H9 (cell line): ENCODE measurements at regions not wholly inside any gene's neighbourhood (a gene's known extent, or its start where the extent isn't known, plus 50 kb on each side); places are given as distances from the start of the nearest gene placed in this dataset.
A peak's percentile ranks its signal among the peaks of the same experiment; 100 is the strongest.
"Not testable (repeated sequence)": the region's sequence is repeated elsewhere in the genome, so short reads cannot be mapped to it uniquely, and the experiment has no call there.

Source experiments
- DNase-seq: peaks from one replicate; pipeline ENCODE4 v3.0.0-alpha.2; 2017
- H2AFZ ChIP-seq: one replicate; pipeline ENCODE4 v1.6.1; 2013; ENCODE audit warnings: mild to moderate bottlenecking, low read length, control low read depth, moderate library complexity
- H2AK5ac ChIP-seq: 2 replicates; pipeline ENCODE4 v1.6.1; 2013; ENCODE audit warnings: low read length, control low read depth, mixed read lengths; ENCODE audit not compliant: insufficient read length
- H2BK120ac ChIP-seq: one replicate; pipeline ENCODE4 v1.6.1; 2013; ENCODE audit warnings: low read depth, mild to moderate bottlenecking, low read length, control low read depth, inconsistent platforms; ENCODE audit not compliant: poor library complexity, severe bottlenecking
- H2BK12ac ChIP-seq: 2 replicates; pipeline ENCODE4 v1.6.1; 2013; ENCODE audit warnings: low read length, control low read depth, mixed read lengths, low read depth; ENCODE audit not compliant: insufficient read length
- H2BK15ac ChIP-seq: 2 replicates; pipeline ENCODE4 v1.6.1; 2013; ENCODE audit warnings: low read depth, low read length, control low read depth
- H2BK20ac ChIP-seq: one replicate; pipeline ENCODE4 v1.6.1; 2013; ENCODE audit warnings: low read depth, mild to moderate bottlenecking, low read length, control low read depth, inconsistent platforms; ENCODE audit not compliant: poor library complexity, severe bottlenecking
- H2BK5ac ChIP-seq: 2 replicates; pipeline ENCODE4 v1.6.1; 2013; ENCODE audit warnings: low read length, control low read depth, mixed read lengths; ENCODE audit not compliant: insufficient read length
- H3K14ac ChIP-seq: 2 replicates; pipeline ENCODE4 v1.6.1; 2013; ENCODE audit warnings: low read length, control low read depth; ENCODE audit not compliant: insufficient read depth
- H3K18ac ChIP-seq: 2 replicates; pipeline ENCODE4 v1.6.1; 2013; ENCODE audit warnings: low read depth, mild to moderate bottlenecking, mixed read lengths, low read length, control low read depth; ENCODE audit not compliant: insufficient read length
- H3K23ac ChIP-seq: 2 replicates; pipeline ENCODE4 v1.6.1; 2013; ENCODE audit warnings: low read length, control low read depth, mixed read lengths, low read depth; ENCODE audit not compliant: insufficient read length
- H3K23me2 ChIP-seq: 2 replicates; pipeline ENCODE4 v1.6.1; 2013; ENCODE audit warnings: low read depth, mild to moderate bottlenecking, mixed read lengths, low read length, control low read depth; ENCODE audit not compliant: insufficient read length, poor library complexity, severe bottlenecking
- H3K27ac ChIP-seq: 2 replicates; pipeline ENCODE4 v1.5.1; 2013; ENCODE audit warnings: low read length, control low read depth, mixed read lengths, low read depth; ENCODE audit not compliant: insufficient read length
- H3K27me3 ChIP-seq: 2 replicates; pipeline ENCODE4 v1.6.1; 2013; ENCODE audit warnings: low read length, control low read depth, inconsistent platforms; ENCODE audit not compliant: insufficient read depth
- H3K4ac ChIP-seq: 2 replicates; pipeline ENCODE4 v1.6.1; 2013; ENCODE audit warnings: low read depth, mild to moderate bottlenecking, control low read depth, inconsistent platforms, low read length, moderate library complexity
- H3K4me1 ChIP-seq: 2 replicates; pipeline ENCODE4 v1.6.1; 2013; ENCODE audit warnings: low read length, control low read depth, inconsistent platforms; ENCODE audit not compliant: insufficient read depth
- H3K4me2 ChIP-seq: 2 replicates; pipeline ENCODE4 v1.6.1; 2013; ENCODE audit warnings: low read length, control low read depth, mixed read lengths; ENCODE audit not compliant: insufficient read length, insufficient read depth
- H3K56ac ChIP-seq: 2 replicates; pipeline ENCODE4 v1.6.1; 2013; ENCODE audit warnings: low read depth, mild to moderate bottlenecking, mixed read lengths, low read length, control low read depth; ENCODE audit not compliant: insufficient read length
- H3K79me1 ChIP-seq: 2 replicates; pipeline ENCODE4 v1.6.1; 2013; ENCODE audit warnings: low read depth, mild to moderate bottlenecking, moderate library complexity, low read length, control low read depth, inconsistent platforms; ENCODE audit not compliant: insufficient read depth, poor library complexity, severe bottlenecking
- H3K79me2 ChIP-seq: 2 replicates; pipeline ENCODE4 v1.6.1; 2013; ENCODE audit warnings: low read length, control low read depth, inconsistent platforms; ENCODE audit not compliant: insufficient read depth
- H3K9ac ChIP-seq: 2 replicates; pipeline ENCODE4 v1.6.1; 2013; ENCODE audit warnings: low read length, control low read depth, mixed read lengths; ENCODE audit not compliant: insufficient read length; ENCODE audit errors: extremely low read depth
- H3K9me3 ChIP-seq: one replicate; pipeline ENCODE4 v1.6.1; 2013; ENCODE audit warnings: low read depth, low read length, inconsistent platforms; ENCODE audit not compliant: control insufficient read depth
- H3T11ph ChIP-seq: one replicate; pipeline ENCODE4 v1.6.1; 2013; ENCODE audit warnings: mild to moderate bottlenecking, low read length, control low read depth, inconsistent platforms
- H4K20me1 ChIP-seq: one replicate; pipeline ENCODE4 v1.6.1; 2013; ENCODE audit not compliant: control insufficient read depth, insufficient read length, insufficient read depth
- H4K5ac ChIP-seq: 2 replicates; pipeline ENCODE4 v1.6.1; 2013; ENCODE audit warnings: low read depth, mild to moderate bottlenecking, mixed read lengths, low read length, control low read depth; ENCODE audit not compliant: insufficient read length
- H4K8ac ChIP-seq: replicated peaks from 2 replicates; pipeline ENCODE4 v1.6.1; 2013; ENCODE audit warnings: low read length, control low read depth, mixed read lengths, low read depth; ENCODE audit not compliant: insufficient read length
- H4K91ac ChIP-seq: 2 replicates; pipeline ENCODE4 v1.6.1; 2013; ENCODE audit warnings: low read depth, mild to moderate bottlenecking, moderate library complexity, mixed read lengths, low read length, control low read depth; ENCODE audit not compliant: insufficient read length
- H3K27ac Mint-ChIP-seq, 3 experiments: 2 replicates in 2 of 3; 3 replicates in 1 of 3; pipeline ENCODE4 v1.8.0; 2020 to 2021; ENCODE audit warnings: mixed read lengths in 3 of 3, mild to moderate bottlenecking in 1 of 3, moderate library complexity in 1 of 3
- H3K27me3 Mint-ChIP-seq: 2 replicates; pipeline ENCODE4 v1.8.0; 2021; ENCODE audit warnings: low read depth, mild to moderate bottlenecking, moderate library complexity, mixed read lengths
- H3K36me3 Mint-ChIP-seq, 3 experiments: 2 replicates in 2 of 3; 3 replicates in 1 of 3; pipeline ENCODE4 v1.8.0; 2020 to 2021; ENCODE audit warnings: low read depth in 3 of 3, mixed read lengths in 3 of 3; ENCODE audit not compliant: insufficient read depth in 1 of 3
- H3K4me1 Mint-ChIP-seq, 2 experiments: 2 replicates each; pipeline ENCODE4 v1.8.0; 2020; ENCODE audit warnings: mixed read lengths in 2 of 2
- H3K4me3 Mint-ChIP-seq, 2 experiments: 2 replicates in 1 of 2; 3 replicates in 1 of 2; pipeline ENCODE4 v1.8.0; 2020 to 2021; ENCODE audit warnings: mild to moderate bottlenecking in 2 of 2, mixed read lengths in 2 of 2, moderate library complexity in 1 of 2
- H3K9me3 Mint-ChIP-seq, 2 experiments: 2 replicates in 1 of 2; 3 replicates in 1 of 2; pipeline ENCODE4 v1.8.0; 2020; ENCODE audit warnings: mild to moderate bottlenecking in 2 of 2, mixed read lengths in 2 of 2, moderate library complexity in 1 of 2
- WGBS: extraction: QIAGEN DNeasy Blood & Tissue Kit; methylation state at CpG from one replicate; pipeline ENCODE4 v1.1.7; 2013; ENCODE audit warnings: missing lambda C conversion rate, low lambda C conversion rate, mixed read lengths; ENCODE audit not compliant: insufficient read length; ENCODE audit errors: extremely low coverage; 5-methylcytosine and 5-hydroxymethylcytosine counted together
- TF ChIP-seq, protein P1 (sequence below): fragments of 200-600 bp; sonication (generic); conservative IDR thresholded peaks from 3 replicates; pipeline ENCODE4 v1.8.0; 2021; ENCODE audit warnings: antibody characterized with exemption, mild to moderate bottlenecking

DNA sequence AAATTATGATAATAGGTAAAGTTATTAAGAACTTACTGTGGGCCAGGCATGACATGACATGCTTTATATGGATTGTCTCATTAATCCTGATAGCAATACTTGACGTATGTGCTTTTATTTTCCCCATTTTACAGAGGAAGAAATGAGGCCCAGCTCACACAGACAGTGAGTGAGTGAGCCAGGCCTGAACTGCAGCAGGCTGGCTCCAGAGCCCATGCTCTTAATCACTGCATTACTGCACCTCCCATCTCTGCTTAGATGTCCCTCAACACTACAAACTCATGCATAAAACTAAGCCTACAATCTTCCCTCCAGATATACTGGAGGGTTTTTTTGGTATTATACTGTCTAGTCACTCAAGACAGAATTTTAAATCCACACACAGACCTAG, 68.5 kb upstream of the OSBPL3 start:
- no peak overlapping the region for H3T11ph ChIP-seq
- H4K5ac ChIP-seq = no peak overlapping the region
- no peak overlapping the region for H4K8ac ChIP-seq
- Mint-ChIP-seq H3K4me1 (peaks cover 3 to 6% of the 10 kb centered on the region in 2 experiments), H3K27me3 (no peaks in the 10 kb centered on the region), H3K36me3 (peaks cover 0 to 12% (median 6%) of the 10 kb centered on the region in 3 experiments; a peak in 4 of 7 replicates), H3K4me3 (no peak overlapping the region), H3K9me3 (peaks cover 0 to 6% of the 10 kb centered on the region in 2 experiments; a peak in 1 of 5 replicates), H3K27ac (no peak overlapping the region)
- H3K9me3 ChIP-seq = no peaks in the 10 kb centered on the region
- H2BK15ac ChIP-seq = no peak overlapping the region
- no peak overlapping the region for H2AFZ ChIP-seq
- no peaks in the 10 kb centered on the region for H3K23me2 ChIP-seq
- H3K27ac ChIP-seq = no peak overlapping the region
- no peak overlapping the region for H3K14ac ChIP-seq
- H3K27me3 ChIP-seq = no peaks in the 10 kb centered on the region
- H4K91ac ChIP-seq = no peak overlapping the region
- no peak overlapping the region for H2BK12ac ChIP-seq
- H3K23ac ChIP-seq = no peak overlapping the region
- no peak overlapping the region for H3K4ac ChIP-seq
- TF ChIP-seq, protein P1, sequence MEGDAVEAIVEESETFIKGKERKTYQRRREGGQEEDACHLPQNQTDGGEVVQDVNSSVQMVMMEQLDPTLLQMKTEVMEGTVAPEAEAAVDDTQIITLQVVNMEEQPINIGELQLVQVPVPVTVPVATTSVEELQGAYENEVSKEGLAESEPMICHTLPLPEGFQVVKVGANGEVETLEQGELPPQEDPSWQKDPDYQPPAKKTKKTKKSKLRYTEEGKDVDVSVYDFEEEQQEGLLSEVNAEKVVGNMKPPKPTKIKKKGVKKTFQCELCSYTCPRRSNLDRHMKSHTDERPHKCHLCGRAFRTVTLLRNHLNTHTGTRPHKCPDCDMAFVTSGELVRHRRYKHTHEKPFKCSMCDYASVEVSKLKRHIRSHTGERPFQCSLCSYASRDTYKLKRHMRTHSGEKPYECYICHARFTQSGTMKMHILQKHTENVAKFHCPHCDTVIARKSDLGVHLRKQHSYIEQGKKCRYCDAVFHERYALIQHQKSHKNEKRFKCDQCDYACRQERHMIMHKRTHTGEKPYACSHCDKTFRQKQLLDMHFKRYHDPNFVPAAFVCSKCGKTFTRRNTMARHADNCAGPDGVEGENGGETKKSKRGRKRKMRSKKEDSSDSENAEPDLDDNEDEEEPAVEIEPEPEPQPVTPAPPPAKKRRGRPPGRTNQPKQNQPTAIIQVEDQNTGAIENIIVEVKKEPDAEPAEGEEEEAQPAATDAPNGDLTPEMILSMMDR = no peak
- no CpG with 5 or more reads among the region's 1 CpG for WGBS
- H3K79me1 ChIP-seq = no peaks in the 10 kb centered on the region
- no peaks in the 10 kb centered on the region for H4K20me1 ChIP-seq
- H2BK120ac ChIP-seq = no peak overlapping the region
- no peak overlapping the region for H2BK5ac ChIP-seq
- H3K56ac ChIP-seq = no peak overlapping the region
- H2AK5ac ChIP-seq = no peak overlapping the region
- no peak overlapping the region for H3K4me2 ChIP-seq
- H3K18ac ChIP-seq = no peak overlapping the region
- no peak overlapping the region for H3K9ac ChIP-seq
- DNase-seq = no peak
- no peak overlapping the region for H2BK20ac ChIP-seq
- H3K4me1 ChIP-seq = 0 out of 2 replicates have a peak, but pooled peaks cover 2% of the 10 kb centered on the region
- H3K79me2 ChIP-seq = no peaks in the 10 kb centered on the region

DNA sequence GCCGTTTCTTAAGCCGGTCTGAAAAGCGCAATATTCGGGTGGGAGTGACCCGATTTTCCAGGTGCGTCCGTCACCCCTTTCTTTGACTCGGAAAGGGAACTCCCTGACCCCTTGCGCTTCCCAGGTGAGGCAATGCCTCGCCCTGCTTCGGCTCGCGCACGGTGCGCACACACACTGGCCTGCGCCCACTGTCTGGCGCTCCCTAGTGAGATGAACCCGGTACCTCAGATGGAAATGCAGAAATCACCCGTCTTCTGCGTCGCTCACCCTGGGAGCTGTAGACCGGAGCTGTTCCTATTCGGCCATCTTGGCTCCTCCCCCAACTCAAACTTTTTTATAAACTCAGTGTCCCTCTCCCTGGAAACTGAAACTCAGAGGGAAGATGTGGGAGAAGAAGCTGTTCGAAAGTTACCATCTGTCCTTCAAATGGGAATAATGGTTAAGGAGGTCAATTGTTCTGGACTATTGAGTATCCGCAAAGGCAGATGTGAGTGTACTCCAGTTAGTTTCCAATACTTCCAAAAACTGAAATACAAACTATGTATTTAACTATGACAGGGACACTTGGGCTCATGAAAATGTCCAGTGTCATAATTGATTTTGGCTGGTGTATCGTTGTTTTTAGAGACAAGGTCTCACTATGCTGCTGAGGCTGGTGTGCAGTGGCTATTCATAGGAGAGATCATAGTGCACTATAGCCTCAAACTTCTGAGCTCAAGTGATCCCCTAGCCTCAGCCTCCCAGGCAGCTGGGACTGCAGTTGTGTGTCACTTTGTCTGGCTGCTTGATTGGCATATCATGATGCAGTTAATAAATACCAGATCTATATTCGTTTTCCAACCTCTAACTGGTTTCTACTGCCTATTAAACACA, 67.8 kb upstream of the OSBPL3 start:
- H3K4me1 ChIP-seq, H3K4me1 Mint-ChIP-seq, H3K9ac ChIP-seq, H3K23me2 ChIP-seq, H2BK12ac ChIP-seq, H3K27ac Mint-ChIP-seq, H2BK5ac ChIP-seq, H3K79me1 ChIP-seq, H3K79me2 ChIP-seq, H3K14ac ChIP-seq, H4K91ac ChIP-seq, H2BK120ac ChIP-seq, H3K27me3 Mint-ChIP-seq, H3K27me3 ChIP-seq, H2BK20ac ChIP-seq, H3K23ac ChIP-seq, DNase-seq, H4K20me1 ChIP-seq, H3K27ac ChIP-seq, H4K5ac ChIP-seq, H3K9me3 ChIP-seq, H3K4ac ChIP-seq, H3K56ac ChIP-seq, H4K8ac ChIP-seq, H3K9me3 Mint-ChIP-seq, H3T11ph ChIP-seq, H2BK15ac ChIP-seq, H2AK5ac ChIP-seq: not testable (repeated sequence)
- peaks cover 0 to 12% (median 6%) of the 10 kb centered on the region in 3 experiments; a peak in 4 of 7 replicates for H3K36me3 Mint-ChIP-seq
- Histone ChIP-seq H3K4me2 (peak overlapping the region; percentile 27), H3K18ac (peak overlapping the region; percentile 73), H2AFZ (peak overlapping the region; percentile 92)
- peak overlapping the region; percentile 33 to 52; a peak in 3 of 5 replicates for H3K4me3 Mint-ChIP-seq
- WGBS = no CpG with 5 or more reads among the region's 27 CpGs
